Colonic mucosa (tissue), 4 donors: ENCODE measurements at regions not wholly inside any gene's neighbourhood (a gene's known extent, or its start where the extent isn't known, plus 50 kb on each side); places are given as distances from the start of the nearest gene placed in this dataset.

ENCODE experiments used
- DNase-seq: peaks from one replicate; pipeline ENCODE4 v3.0.0-alpha.2; 2020
- H3K27ac ChIP-seq: fragments of 200-600 bp; one replicate; pipeline ENCODE4 v1.8.0; 2021
- H3K27me3 ChIP-seq: fragments of 200-600 bp; one replicate; pipeline ENCODE4 v1.8.0; 2021
- H3K36me3 ChIP-seq: fragments of 200-600 bp; one replicate; pipeline ENCODE4 v1.8.0; 2021
- H3K4me1 ChIP-seq: fragments of 200-600 bp; one replicate; pipeline ENCODE4 v1.8.0; 2021; ENCODE audit warnings: mild to moderate bottlenecking
- H3K4me3 ChIP-seq: fragments of 200-600 bp; one replicate; pipeline ENCODE4 v1.8.0; 2021
- H3K9ac ChIP-seq, 2 donors: one replicate each; pipeline ENCODE4 v1.7.0; 2013; ENCODE audit warnings: control low read depth in 2 of 2, low read depth in 2 of 2, low read length in 2 of 2
- H3K9me3 ChIP-seq: fragments of 200-600 bp; one replicate; pipeline ENCODE4 v1.8.0; 2021
- CTCF ChIP-seq: fragments of 200-600 bp; IDR thresholded peaks from one replicate; pipeline ENCODE4 v1.8.0; 2022; ENCODE audit warnings: antibody characterized with exemption, mild to moderate bottlenecking
- intact Hi-C: fragments of 100-400 bp; cut with DNase I; formaldehyde crosslinking; loops from one replicate; pipeline ENCODE4 v1.14.1; 2022
- donor health status: healthy.
- donor health status: DM: no; HTN: no; CAD: no.
- donor health status: DM: no; HTN: no; CAD: no.

DNA sequence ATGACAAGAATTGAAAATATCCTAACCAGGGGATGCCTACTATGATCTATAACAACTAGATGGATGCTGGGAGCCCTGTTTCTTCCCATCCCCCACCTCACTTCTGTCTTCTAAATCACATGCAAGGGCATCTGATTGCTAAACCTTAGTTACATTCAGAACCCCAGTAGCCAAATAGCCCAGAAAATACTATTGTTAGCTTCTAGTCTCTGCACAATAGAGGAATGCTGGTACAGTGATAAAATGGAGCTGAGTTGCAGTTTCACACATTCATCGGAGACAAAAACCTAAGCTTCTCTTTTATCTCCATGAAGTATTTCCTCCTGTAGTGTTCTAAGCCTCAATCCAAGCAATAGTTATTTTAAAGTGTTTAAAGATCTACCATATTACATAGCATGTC is 942.9 kb downstream of the RPS29 start:
- intact Hi-C loops, result no loop called here
- H3K4me1 ChIP-seq, result no peaks in the 10 kb centered on the region
- no peaks in the 10 kb centered on the region for H3K9me3 ChIP-seq
- H3K27me3 ChIP-seq, result no peaks in the 10 kb centered on the region
- TF ChIP-seq CTCF, result no peak
- H3K27ac ChIP-seq, result no peak overlapping the region
- no peak for DNase-seq
- no peaks in the 10 kb centered on the region for H3K36me3 ChIP-seq
- H3K9ac ChIP-seq, result no peak overlapping the region
- H3K4me3 ChIP-seq, result no peak overlapping the region

DNA sequence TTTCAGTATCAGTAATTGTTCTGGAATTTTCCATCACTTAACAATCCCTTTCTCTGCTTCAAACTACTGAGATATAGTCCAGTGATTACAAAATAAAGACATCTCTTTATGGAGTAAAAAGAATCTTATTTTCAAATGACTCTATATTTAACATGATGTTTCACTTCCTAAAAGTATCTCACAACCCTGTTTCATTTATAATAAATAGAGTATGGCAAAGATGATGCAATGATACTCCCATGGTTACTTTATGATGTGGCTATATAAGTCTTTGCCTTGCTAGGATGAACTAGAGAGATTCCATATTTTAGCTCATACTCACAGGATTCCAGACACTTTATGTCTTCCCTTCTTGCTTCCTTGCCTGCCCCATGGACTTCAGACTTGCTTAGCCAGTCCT is 953.5 kb upstream of the MDGA2 start:
- Histone ChIP-seq H3K36me3 (no peaks in the 10 kb centered on the region), H3K4me1 (no peaks in the 10 kb centered on the region), H3K27ac (no peak overlapping the region), H3K9ac (no peak overlapping the region), H3K4me3 (no peak overlapping the region), H3K27me3 (no peaks in the 10 kb centered on the region), H3K9me3 (no peaks in the 10 kb centered on the region)
- intact Hi-C loops, result no loop called here
- DNase-seq, result no peak
- no peak for TF ChIP-seq CTCF

GRCh38 chr14:48622980-48623379 is 947.6 kb upstream of the MDGA2 start:
- intact Hi-C loops, result no loop called here
- no peak overlapping the region for H3K9ac ChIP-seq
- H3K4me3 ChIP-seq, result no peak overlapping the region
- H3K27me3 ChIP-seq, result no peaks in the 10 kb centered on the region
- no peak overlapping the region for H3K27ac ChIP-seq
- no peaks in the 10 kb centered on the region for H3K9me3 ChIP-seq
- DNase-seq, result no peak
- TF ChIP-seq CTCF, result no peak
- no peaks in the 10 kb centered on the region for H3K36me3 ChIP-seq
- H3K4me1 ChIP-seq, result no peaks in the 10 kb centered on the region

- no peaks in the 10 kb centered on the region for H3K36me3 ChIP-seq
- TF ChIP-seq CTCF, result no peak
- H3K4me1 ChIP-seq, result no peaks in the 10 kb centered on the region
- no peak overlapping the region for H3K27ac ChIP-seq
- H3K4me3 ChIP-seq, result no peak overlapping the region
- DNase-seq, result no peak
- intact Hi-C loops, result no loop called here
- no peak overlapping the region for H3K9ac ChIP-seq
- H3K9me3 ChIP-seq, result no peaks in the 10 kb centered on the region
- no peaks in the 10 kb centered on the region for H3K27me3 ChIP-seq
Measured at GRCh38 chr14:48618057-48618456, 942.7 kb upstream of the MDGA2 start.

DNA sequence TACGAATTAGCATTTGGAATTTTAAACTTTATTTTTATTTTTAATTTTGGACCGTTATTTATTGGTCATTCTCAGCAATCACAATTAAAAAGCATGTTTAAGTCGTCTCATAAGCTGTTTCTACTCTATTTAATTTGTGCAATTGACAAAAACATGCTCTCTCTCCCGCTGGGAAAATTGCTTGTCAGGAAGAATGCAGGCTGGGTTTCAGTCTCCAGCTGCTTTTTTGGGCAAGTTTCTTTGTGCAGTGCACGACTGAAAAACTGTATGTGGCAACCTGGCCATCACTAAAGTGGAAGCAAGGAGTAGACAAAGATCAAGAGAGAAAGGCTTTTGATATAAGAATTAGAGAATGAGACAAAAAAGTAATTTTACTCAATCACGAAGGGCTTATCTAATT is 941.5 kb upstream of the MDGA2 start:
- intact Hi-C loops, result no loop called here
- H3K9me3 ChIP-seq, result no peaks in the 10 kb centered on the region
- no peak overlapping the region for H3K9ac ChIP-seq
- H3K4me3 ChIP-seq, result no peak overlapping the region
- no peaks in the 10 kb centered on the region for H3K36me3 ChIP-seq
- DNase-seq, result no peak
- H3K27ac ChIP-seq, result no peak overlapping the region
- no peaks in the 10 kb centered on the region for H3K27me3 ChIP-seq
- TF ChIP-seq CTCF, result no peak
- no peaks in the 10 kb centered on the region for H3K4me1 ChIP-seq

- Histone ChIP-seq H3K4me3 (no peak overlapping the region), H3K36me3 (no peaks in the 10 kb centered on the region), H3K27ac (no peak overlapping the region), H3K4me1 (no peaks in the 10 kb centered on the region), H3K9ac (no peak overlapping the region), H3K9me3 (no peaks in the 10 kb centered on the region), H3K27me3 (no peaks in the 10 kb centered on the region)
- DNase-seq, result no peak
- intact Hi-C loops, result no loop called here
- TF ChIP-seq CTCF, result no peak
Measured at GRCh38 chr14:48615618-48616017, 940.2 kb upstream of the MDGA2 start.
